ENCODE measurements at regions not wholly inside any gene's neighbourhood (a gene's known extent, or its start where the extent isn't known, plus 50 kb on each side); places are given as distances from the start of the nearest gene placed in this dataset.

DNA sequence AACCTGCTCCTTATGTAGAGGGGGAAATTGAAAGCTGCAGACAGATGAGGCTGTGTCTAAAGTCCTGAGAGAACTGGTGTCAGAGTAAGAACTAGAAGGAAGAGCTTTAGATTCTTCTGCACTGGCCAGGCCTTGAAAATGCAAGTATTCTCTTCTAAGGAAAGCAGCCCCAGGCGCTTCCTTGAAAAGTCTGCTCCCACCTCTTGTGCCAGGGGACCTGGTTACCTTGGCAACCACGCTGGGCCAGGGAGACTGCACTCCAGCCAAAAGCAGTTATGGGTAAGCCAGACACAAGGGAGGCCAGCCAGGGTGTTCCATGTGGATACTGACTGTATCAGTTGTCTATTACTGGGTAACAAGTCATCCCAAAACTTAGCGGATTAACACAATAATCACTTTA is 228.6 kb upstream of the SDK2 start:
- no peak for TF ChIP-seq TCF7L2 (IDR thresholded peaks at IDR 0.05; ENCODE audit: low read depth, low read length)
- TF ChIP-seq SIN3A (IDR thresholded peaks at IDR 0.05; ENCODE audit: borderline replicate concordance, insufficient read depth, low read depth, low read length), result no peak
- TF ChIP-seq, protein P1, sequence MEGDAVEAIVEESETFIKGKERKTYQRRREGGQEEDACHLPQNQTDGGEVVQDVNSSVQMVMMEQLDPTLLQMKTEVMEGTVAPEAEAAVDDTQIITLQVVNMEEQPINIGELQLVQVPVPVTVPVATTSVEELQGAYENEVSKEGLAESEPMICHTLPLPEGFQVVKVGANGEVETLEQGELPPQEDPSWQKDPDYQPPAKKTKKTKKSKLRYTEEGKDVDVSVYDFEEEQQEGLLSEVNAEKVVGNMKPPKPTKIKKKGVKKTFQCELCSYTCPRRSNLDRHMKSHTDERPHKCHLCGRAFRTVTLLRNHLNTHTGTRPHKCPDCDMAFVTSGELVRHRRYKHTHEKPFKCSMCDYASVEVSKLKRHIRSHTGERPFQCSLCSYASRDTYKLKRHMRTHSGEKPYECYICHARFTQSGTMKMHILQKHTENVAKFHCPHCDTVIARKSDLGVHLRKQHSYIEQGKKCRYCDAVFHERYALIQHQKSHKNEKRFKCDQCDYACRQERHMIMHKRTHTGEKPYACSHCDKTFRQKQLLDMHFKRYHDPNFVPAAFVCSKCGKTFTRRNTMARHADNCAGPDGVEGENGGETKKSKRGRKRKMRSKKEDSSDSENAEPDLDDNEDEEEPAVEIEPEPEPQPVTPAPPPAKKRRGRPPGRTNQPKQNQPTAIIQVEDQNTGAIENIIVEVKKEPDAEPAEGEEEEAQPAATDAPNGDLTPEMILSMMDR (IDR thresholded peaks at IDR 0.05), result no peak
- no peak for TF ChIP-seq REST (IDR thresholded peaks at IDR 0.05; ENCODE audit: insufficient read depth in 1 of 2, low read depth in 2 of 2, low read length in 1 of 2)
- TF ChIP-seq POLR2AphosphoS5 (IDR thresholded peaks at IDR 0.05; ENCODE audit: low read depth, low read length), result no peak
- intact Hi-C loops (cut with micrococcal nuclease; ENCODE audit: unreplicated experiment), result no loop called here

DNA sequence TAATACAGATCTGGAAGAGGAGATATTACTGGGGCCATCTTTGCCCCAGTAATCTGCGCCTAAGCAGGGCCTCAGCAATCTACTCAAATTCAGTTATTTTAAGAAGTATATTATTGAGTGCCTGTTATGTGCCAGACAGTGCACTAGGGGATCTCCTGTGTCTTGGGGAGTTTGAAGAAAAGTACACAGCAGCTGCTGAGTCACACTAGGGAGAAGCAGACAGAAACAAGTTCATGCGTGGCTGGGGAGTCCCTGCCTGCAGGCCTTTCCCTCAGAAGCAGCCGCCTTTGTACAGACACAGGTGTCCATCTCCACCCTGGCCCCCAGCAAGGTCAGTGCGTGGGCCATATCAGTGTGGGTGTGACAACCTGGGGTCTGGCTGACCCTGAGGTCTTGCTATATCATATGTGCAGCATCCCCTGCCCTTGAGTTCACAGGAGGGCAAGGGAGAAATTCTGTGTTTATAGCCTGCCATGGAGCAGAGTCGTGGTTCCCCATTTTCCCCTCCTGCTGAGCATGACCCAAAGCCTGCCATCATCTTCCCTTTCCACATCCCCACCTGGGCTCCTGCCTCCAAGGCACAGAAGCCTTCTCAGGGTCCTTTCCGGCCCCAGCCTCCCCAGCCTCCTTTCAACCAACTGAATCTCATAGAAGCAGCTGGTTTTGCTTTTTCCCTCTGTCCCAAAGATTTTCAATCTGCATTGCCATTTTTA is 229.9 kb upstream of the SDK2 start:
- Histone ChIP-seq H3K36me3 (ENCODE audit: control insufficient read depth, insufficient read depth, low read length) (no peaks in the 10 kb centered on the region), H3K27ac (ENCODE audit: low read length) (no peak overlapping the region), H3K9me3 (ENCODE audit: control insufficient read depth, insufficient read depth, low read depth, low read length) (no peaks in the 10 kb centered on the region), H3K27me3 (ENCODE audit: control insufficient read depth, insufficient read depth, low read length) (peaks cover 5% of the 10 kb centered on the region), H3K4me3 (ENCODE audit: low read depth in 2 of 2, low read length in 2 of 2) (no peak overlapping the region), H3K4me1 (ENCODE audit: control insufficient read depth, insufficient read depth, low read length) (no peaks in the 10 kb centered on the region)
- ChIA-PET CTCF (no interaction called here), POLR2A (no interaction called here)
- no TSS peak for BruUV-seq (replicated peaks)
- in situ Hi-C loops (cut with HindIII; ENCODE audit: low pct_unique_long_range_greater_than_20kb, low sequenced_read_pairs) (no loop called here), intact Hi-C loops (cut with micrococcal nuclease; ENCODE audit: unreplicated experiment) (no loop called here)
- DNase-seq (ENCODE audit: low read depth, low spot score) (no peak), ATAC-seq (no peak)
- TF ChIP-seq SIN3A (IDR thresholded peaks at IDR 0.05; ENCODE audit: borderline replicate concordance, insufficient read depth, low read depth, low read length) (no peak), TCF7L2 (IDR thresholded peaks at IDR 0.05; ENCODE audit: low read depth, low read length) (no peak), POLR2AphosphoS5 (IDR thresholded peaks at IDR 0.05; ENCODE audit: low read depth, low read length) (no peak)

More for the DNA sequence above, 228.6 kb upstream of the SDK2 start:
- POLR2A ChIA-PET, result interaction anchor here (0.5 kb wide), 1 partner anchor 77 kb away, joined by 5 read pairs; no protein-coding TSS in a partner anchor
- Histone ChIP-seq H3K27ac (ENCODE audit: low read length) (no peak overlapping the region), H3K27me3 (ENCODE audit: control insufficient read depth, insufficient read depth, low read length) (no peaks in the 10 kb centered on the region; the same call in 1 of the 2 replicates), H3K4me3 (ENCODE audit: low read depth in 2 of 2, low read length in 2 of 2) (no peak overlapping the region), H3K36me3 (ENCODE audit: control insufficient read depth, insufficient read depth, low read length) (no peaks in the 10 kb centered on the region), H3K4me1 (ENCODE audit: control insufficient read depth, insufficient read depth, low read length) (no peaks in the 10 kb centered on the region), H3K9me3 (ENCODE audit: control insufficient read depth, insufficient read depth, low read depth, low read length) (no peaks in the 10 kb centered on the region)
- ATAC-seq (no peak), DNase-seq (ENCODE audit: low read depth, low spot score) (no peak)
- CTCF ChIA-PET, result interaction anchor here (0.6 to 0.7 kb wide), 2 partner anchors 73 to 459 kb away, joined by 3 to 7 read pairs; no protein-coding TSS in a partner anchor
- no TSS peak for BruUV-seq (replicated peaks)
- in situ Hi-C loops (cut with HindIII; ENCODE audit: low pct_unique_long_range_greater_than_20kb, low sequenced_read_pairs), result no loop called here

- Histone ChIP-seq H3K4me1 (ENCODE audit: control insufficient read depth, insufficient read depth, low read length) (no peaks in the 10 kb centered on the region), H3K27me3 (ENCODE audit: control insufficient read depth, insufficient read depth, low read length) (peaks cover 7% of the 10 kb centered on the region), H3K9me3 (ENCODE audit: control insufficient read depth, insufficient read depth, low read depth, low read length) (no peaks in the 10 kb centered on the region), H3K4me3 (ENCODE audit: low read depth in 2 of 2, low read length in 2 of 2) (no peak overlapping the region), H3K36me3 (ENCODE audit: control insufficient read depth, insufficient read depth, low read length) (no peaks in the 10 kb centered on the region), H3K27ac (ENCODE audit: low read length) (no peak overlapping the region)
- DNase-seq (ENCODE audit: low read depth, low spot score), result no peak
- BruUV-seq (replicated peaks), result no TSS peak
- in situ Hi-C loops (cut with HindIII; ENCODE audit: low pct_unique_long_range_greater_than_20kb, low sequenced_read_pairs) (no loop called here), intact Hi-C loops (cut with micrococcal nuclease; ENCODE audit: unreplicated experiment) (no loop called here)
- ChIA-PET POLR2A (no interaction called here), CTCF (no interaction called here)
- TF ChIP-seq REST (IDR thresholded peaks at IDR 0.05; ENCODE audit: insufficient read depth in 1 of 2, low read depth in 2 of 2, low read length in 1 of 2) (no peak), POLR2AphosphoS5 (IDR thresholded peaks at IDR 0.05; ENCODE audit: low read depth, low read length) (no peak), SIN3A (IDR thresholded peaks at IDR 0.05; ENCODE audit: borderline replicate concordance, insufficient read depth, low read depth, low read length) (no peak), TCF7L2 (IDR thresholded peaks at IDR 0.05; ENCODE audit: low read depth, low read length) (no peak)
- TF ChIP-seq, protein P1 (IDR thresholded peaks at IDR 0.05), result no peak
- ATAC-seq, result no peak
Measured at GRCh38 chr17:73875346-73875745, 231.1 kb upstream of the SDK2 start.

Data from Panc1 (cell line).